ENCODE measurements at regions not wholly inside any gene's neighbourhood (a gene's known extent, or its start where the extent isn't known, plus 50 kb on each side); places are given as distances from the start of the nearest gene placed in this dataset.
"Not testable (repeated sequence)": the region's sequence is repeated elsewhere in the genome, so short reads cannot be mapped to it uniquely, and the experiment has no call there.

GRCh38 chr1:83295594-83295993 is 703.3 kb downstream of the TTLL7 start:
- not testable (repeated sequence) for TF ChIP-seq POLR2AphosphoS5, CTCF (IDR thresholded peaks at IDR 0.05)

All from stomach (tissue), 4 donors.